ENCODE measurements at regions not wholly inside any gene's neighbourhood (a gene's known extent, or its start where the extent isn't known, plus 50 kb on each side); places are given as distances from the start of the nearest gene placed in this dataset.

DNA sequence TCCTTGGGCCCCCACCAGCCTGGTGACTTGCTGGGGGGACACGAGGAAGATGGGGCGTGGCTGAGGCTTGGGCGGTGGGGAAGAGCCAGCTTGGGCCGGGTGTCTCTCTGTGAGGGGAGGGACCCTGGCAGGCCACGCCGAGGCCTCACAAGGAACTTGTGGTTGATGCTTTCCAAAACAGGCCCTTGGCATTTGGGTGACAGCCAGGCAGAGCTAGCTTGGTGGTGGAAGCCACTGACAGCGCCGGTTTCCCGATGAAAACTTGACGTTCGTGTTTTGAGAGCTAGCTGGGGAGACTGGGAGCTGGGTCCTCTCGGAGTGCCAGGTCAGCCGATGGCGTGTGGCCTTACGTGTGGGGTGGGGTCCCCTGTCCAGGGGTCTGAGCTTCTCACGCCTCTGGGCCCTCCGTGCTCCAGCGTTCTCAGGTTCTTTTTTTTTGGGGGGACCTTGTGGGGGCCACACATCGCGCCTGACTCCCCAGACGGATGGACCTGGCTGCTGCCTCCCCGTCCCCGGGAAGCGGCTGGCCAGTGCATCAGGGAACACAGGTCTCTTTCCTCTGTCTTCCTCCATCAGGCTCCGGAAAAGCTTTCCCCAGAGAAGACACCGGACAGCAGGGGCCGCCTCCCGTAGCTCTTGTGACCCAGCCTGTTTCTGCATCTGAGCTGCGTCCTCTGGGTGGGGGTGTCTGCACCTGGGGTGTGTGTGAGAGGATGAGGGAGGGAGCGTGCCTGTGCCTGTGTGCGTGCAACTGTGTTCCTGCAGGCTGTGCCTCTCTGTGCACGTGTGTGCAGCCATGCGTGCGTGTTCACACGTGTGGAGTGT, 129.3 kb upstream of the LPCAT1 start:
- H3K27me3 ChIP-seq = peaks cover 0 to 59% (median 21%) of the 10 kb centered on the region in 9 donors
- no peaks in the 10 kb centered on the region for H3K36me3 ChIP-seq
- no peak overlapping the region for H3K27ac ChIP-seq
- no peak for TF ChIP-seq POLR2A (IDR thresholded peaks at IDR 0.05)
- TF ChIP-seq, protein P1, sequence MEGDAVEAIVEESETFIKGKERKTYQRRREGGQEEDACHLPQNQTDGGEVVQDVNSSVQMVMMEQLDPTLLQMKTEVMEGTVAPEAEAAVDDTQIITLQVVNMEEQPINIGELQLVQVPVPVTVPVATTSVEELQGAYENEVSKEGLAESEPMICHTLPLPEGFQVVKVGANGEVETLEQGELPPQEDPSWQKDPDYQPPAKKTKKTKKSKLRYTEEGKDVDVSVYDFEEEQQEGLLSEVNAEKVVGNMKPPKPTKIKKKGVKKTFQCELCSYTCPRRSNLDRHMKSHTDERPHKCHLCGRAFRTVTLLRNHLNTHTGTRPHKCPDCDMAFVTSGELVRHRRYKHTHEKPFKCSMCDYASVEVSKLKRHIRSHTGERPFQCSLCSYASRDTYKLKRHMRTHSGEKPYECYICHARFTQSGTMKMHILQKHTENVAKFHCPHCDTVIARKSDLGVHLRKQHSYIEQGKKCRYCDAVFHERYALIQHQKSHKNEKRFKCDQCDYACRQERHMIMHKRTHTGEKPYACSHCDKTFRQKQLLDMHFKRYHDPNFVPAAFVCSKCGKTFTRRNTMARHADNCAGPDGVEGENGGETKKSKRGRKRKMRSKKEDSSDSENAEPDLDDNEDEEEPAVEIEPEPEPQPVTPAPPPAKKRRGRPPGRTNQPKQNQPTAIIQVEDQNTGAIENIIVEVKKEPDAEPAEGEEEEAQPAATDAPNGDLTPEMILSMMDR (IDR thresholded peaks at IDR 0.05) = no peak
- H3K9me3 ChIP-seq = no peaks in the 10 kb centered on the region
- intact Hi-C loops (cut with DNase I) = loop anchor here in 1 of 10 donors (10.0 kb wide), 1 partner anchor 478 kb away; no protein-coding TSS in a partner anchor
- H3K4me3 ChIP-seq = peak overlapping the region in 5 of 12 donors; percentile 10 to 39 (median 28)
- ATAC-seq = peak in 3 of 4 donors; percentile 25 to 29 (median 27)
- WGBS, 4 donors = 19 to 30% (median 22%) methylated on average over 22 to 35 of the region's 35 CpGs
- H3K4me1 ChIP-seq = peaks cover 0 to 10% (median 4%) of the 10 kb centered on the region in 12 donors
- DNase-seq = peak in 1 of 5 donors; percentile 47

DNA sequence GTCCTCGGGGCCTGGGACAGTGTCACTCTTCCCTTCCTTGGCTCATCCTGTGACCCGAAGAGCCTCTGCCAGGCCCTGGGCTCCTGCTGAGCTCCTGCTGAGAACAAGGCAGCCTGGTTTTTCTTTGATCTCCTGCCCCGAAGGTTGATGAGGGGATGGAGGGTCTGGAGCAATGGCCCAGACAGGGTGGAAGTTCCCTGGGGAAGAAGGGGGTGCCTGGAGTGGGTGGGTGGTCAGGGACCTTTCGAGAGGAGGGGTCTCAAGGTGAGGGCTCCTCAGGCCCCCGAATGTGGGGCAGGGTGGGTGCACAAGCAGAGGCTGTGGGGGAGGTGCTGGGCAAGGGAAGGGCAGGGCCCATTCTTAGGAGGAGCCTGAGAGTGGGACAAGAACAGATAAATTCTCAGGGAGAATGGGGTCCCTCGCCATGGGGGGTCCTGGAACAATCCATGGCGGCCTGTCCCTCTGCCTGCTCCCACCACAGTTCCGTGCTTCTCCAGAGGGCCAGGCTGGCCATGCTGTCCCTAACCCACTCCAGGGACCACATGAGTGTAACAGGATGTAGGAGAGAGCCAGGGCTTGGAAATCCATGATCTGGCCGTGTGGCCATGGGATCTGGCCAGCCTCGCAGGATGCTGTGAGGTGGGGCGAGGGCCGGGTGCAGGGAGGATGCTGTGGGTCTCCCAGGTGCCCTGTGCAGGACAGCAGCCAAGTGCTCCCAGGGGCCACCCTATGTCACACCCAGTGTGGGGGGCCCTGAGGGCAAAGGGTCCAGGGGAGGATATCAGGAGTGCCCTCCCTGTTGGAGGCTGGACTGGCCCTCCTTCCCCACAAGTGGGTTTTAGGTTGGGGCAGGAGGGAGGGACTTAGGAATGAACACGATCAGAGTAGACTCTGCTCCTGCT, 128.5 kb upstream of the LPCAT1 start:
- ATAC-seq (peak in 1 of 4 donors; percentile 9), DNase-seq (peak in 2 of 5 donors; percentile 3 to 14)
- Histone ChIP-seq H3K27me3 (peaks cover 0 to 56% (median 22%) of the 10 kb centered on the region in 9 donors), H3K4me3 (no peak overlapping the region), H3K9me3 (no peaks in the 10 kb centered on the region), H3K36me3 (no peaks in the 10 kb centered on the region), H3K4me1 (peaks cover 0 to 10% (median 4%) of the 10 kb centered on the region in 12 donors), H3K27ac (no peak overlapping the region)
- TF ChIP-seq, protein P1 (IDR thresholded peaks at IDR 0.05) = no peak
- TF ChIP-seq POLR2A (IDR thresholded peaks at IDR 0.05) = no peak
- intact Hi-C loops (cut with DNase I) = loop anchor here in 1 of 10 donors (10.0 kb wide), 1 partner anchor 477 kb away; no protein-coding TSS in a partner anchor
- 49 to 63% (median 52%) methylated on average over 11 to 13 of the region's 13 CpGs for WGBS, 4 donors

DNA sequence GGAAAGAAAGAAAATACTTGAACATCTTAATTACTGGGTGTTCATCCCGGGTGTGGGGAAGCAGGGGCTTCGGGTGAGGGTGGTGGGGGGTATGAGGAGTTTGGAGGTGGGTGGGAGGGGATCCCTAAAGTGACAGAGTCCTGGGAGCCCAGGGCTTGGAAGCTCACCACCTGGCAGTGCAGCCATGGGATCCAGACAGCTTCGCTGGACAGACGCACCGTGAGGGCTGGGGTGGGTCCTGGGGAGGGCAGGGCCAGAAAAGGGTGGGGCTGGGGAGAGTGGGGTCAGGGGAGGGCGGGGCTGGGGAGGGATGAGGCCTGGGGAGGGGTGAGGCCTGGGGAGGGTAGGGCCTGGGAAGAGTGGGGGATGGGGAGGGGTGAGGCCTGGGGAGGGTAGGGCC, 127.5 kb upstream of the LPCAT1 start:
- no peaks in the 10 kb centered on the region for H3K36me3 ChIP-seq
- no peak overlapping the region for H3K4me3 ChIP-seq
- peaks cover 0 to 10% (median 4%) of the 10 kb centered on the region in 12 donors for H3K4me1 ChIP-seq
- ATAC-seq (no peak), DNase-seq (peak in 1 of 5 donors; percentile 9)
- WGBS, 4 donors = 65 to 79% (median 69%) methylated on average over 4 to 6 of the region's 6 CpGs
- TF ChIP-seq, protein P1 (IDR thresholded peaks at IDR 0.05) = no peak
- TF ChIP-seq POLR2A (IDR thresholded peaks at IDR 0.05) = no peak
- H3K27me3 ChIP-seq = peaks cover 0 to 54% (median 22%) of the 10 kb centered on the region in 9 donors
- intact Hi-C loops (cut with DNase I) = loop anchor here in 1 of 10 donors (10.0 kb wide), 1 partner anchor 476 kb away; no protein-coding TSS in a partner anchor
- no peaks in the 10 kb centered on the region for H3K9me3 ChIP-seq
- H3K27ac ChIP-seq = no peak overlapping the region

All from heart left ventricle (tissue), 16 donors.